Omental fat pad (tissue), 3 donors: ENCODE measurements at regions not wholly inside any gene's neighbourhood (a gene's known extent, or its start where the extent isn't known, plus 50 kb on each side); places are given as distances from the start of the nearest gene placed in this dataset.

ENCODE experiments used
- ATAC-seq: fragments of 150-250 bp; one replicate; pipeline ENCODE4 v1.9.1; 2016; ENCODE audit warnings: mild to moderate bottlenecking, moderate library complexity; ENCODE audit not compliant: low FRiP score
- DNase-seq: peaks from one replicate; pipeline ENCODE4 v3.0.0-alpha.2; 2019; ENCODE audit warnings: low spot score
- CTCF ChIP-seq, 3 donors: fragments of 450-650 bp; IDR thresholded peaks; one replicate each; pipeline ENCODE4 v1.5.1; 2016 to 2017; ENCODE audit warnings: antibody characterized with exemption in 3 of 3, mild to moderate bottlenecking in 3 of 3, moderate library complexity in 2 of 3

GRCh38 chr18:38931754-38932050 lies 1366.1 kb upstream of the CELF4 start:
- no peak for ATAC-seq
- TF ChIP-seq CTCF (IDR thresholded peaks at IDR 0.05): no peak

GRCh38 chr18:38930881-38931753 lies 1365.5 kb upstream of the CELF4 start:
- ATAC-seq (no peak), DNase-seq (no peak)
- no peak for TF ChIP-seq CTCF (IDR thresholded peaks at IDR 0.05)

More at GRCh38 chr18:38931754-38932050, 1366.1 kb upstream of the CELF4 start:
- DNase-seq: no peak

GRCh38 chr18:38923540-38923939 lies 1357.9 kb upstream of the CELF4 start:
- DNase-seq: no peak
- no peak for ATAC-seq
- TF ChIP-seq CTCF (IDR thresholded peaks at IDR 0.05): no peak

- DNase-seq (no peak), ATAC-seq (no peak)
- no peak for TF ChIP-seq CTCF (IDR thresholded peaks at IDR 0.05)
Measured at GRCh38 chr18:38923126-38923525, 1357.5 kb upstream of the CELF4 start.

- DNase-seq: no peak
- no peak for TF ChIP-seq CTCF (IDR thresholded peaks at IDR 0.05)
- no peak for ATAC-seq
Measured at GRCh38 chr18:38909972-38910371, 1344.4 kb upstream of the CELF4 start.

- ATAC-seq (no peak), DNase-seq (no peak)
Measured at GRCh38 chr18:38902796-38903195, 1337.2 kb upstream of the CELF4 start.

More at GRCh38 chr18:38902796-38903195, 1337.2 kb upstream of the CELF4 start:
- no peak for TF ChIP-seq CTCF (IDR thresholded peaks at IDR 0.05)
